HG02885 (cell line): ENCODE measurements at regions not wholly inside any gene's neighbourhood (a gene's known extent, or its start where the extent isn't known, plus 50 kb on each side); places are given as distances from the start of the nearest gene placed in this dataset.

Experiments
- ATAC-seq: cut with Tn5 transposase; IDR thresholded peaks from one replicate; pipeline ENCODE4 v1.9.1; 2021; ENCODE audit warnings: mild to moderate bottlenecking; ENCODE audit not compliant: unreplicated experiment, poor library complexity

DNA sequence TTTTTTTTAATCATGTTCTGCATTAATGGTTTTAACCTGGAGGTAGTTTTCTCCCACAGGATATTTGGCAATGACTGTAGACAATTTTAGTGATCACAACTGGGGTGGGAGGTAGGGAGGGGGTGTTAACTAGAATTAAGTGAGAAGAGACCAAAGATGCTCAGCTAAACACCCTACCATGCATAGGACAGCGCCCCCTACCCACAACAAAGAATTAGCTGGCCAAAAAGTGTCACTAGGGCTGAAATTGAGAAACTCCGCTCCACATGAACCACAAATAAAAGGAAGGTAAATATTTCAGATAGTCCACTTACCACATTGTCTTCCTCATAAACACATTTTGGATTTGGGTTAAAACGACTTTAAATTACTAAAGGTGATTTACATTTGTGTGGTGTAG is 942.6 kb downstream of the SUCLG1 start:
- no peak for ATAC-seq

GRCh38 chr2:83487451-83487850 is 971.6 kb downstream of the SUCLG1 start:
- ATAC-seq = no peak

DNA sequence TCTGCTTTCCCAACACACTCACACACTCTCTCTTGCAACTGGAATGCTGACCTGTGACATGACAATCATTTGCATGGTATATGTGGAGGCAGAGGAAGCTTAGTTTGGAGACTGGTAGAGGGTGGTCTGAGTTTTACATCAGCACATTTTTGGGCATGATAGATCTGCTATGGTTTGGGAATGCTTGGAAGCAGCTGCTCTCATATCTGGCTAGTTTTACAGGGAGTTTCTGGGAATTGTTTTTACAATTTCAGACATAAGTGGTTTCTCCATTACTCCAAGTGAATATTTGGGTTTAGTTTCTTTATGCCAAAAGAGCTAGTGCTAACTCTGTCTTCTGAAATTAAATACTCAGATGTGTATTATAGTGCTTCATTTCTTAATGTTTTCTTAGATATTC is 977.6 kb downstream of the SUCLG1 start:
- ATAC-seq = no peak

DNA sequence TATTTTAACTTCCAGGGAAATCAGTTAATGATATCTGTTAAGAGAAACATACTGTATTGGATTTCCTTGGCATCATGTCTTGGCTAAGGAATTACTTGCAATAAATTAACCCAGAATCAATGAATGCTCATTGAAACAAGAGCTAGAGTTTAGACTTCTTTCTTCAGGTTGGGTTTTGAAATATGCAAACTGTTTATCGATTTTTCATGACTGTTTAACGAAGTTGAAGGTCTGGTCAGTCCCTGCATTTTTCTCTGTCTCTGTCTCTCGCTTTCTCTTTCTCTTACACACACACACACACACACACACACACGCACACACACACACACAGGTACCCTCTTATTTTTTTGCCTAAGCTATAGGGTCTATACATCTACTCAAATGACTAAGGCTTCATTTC is 981.0 kb downstream of the SUCLG1 start:
- no peak for ATAC-seq

- no peak for ATAC-seq
Observed at GRCh38 chr2:83475371-83475770, 983.7 kb downstream of the SUCLG1 start.

DNA sequence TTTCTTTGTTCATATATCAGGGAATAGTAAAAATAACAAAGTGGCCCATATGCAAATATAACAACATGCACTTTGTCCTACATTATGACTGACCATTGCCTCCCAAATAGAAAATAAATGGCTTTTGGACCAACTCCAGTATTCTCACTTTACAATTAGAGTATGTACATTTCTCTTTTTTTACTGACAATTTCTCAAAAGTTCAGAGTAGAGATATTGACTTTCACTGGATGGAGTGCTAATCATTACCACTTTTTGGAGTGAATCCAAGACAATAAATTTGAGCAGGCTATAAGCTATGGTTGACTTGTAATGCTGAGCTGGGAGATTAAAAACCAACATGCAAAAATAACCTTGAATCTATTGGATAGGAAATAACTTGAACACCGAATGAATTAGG is 987.4 kb downstream of the SUCLG1 start:
- no peak for ATAC-seq

DNA sequence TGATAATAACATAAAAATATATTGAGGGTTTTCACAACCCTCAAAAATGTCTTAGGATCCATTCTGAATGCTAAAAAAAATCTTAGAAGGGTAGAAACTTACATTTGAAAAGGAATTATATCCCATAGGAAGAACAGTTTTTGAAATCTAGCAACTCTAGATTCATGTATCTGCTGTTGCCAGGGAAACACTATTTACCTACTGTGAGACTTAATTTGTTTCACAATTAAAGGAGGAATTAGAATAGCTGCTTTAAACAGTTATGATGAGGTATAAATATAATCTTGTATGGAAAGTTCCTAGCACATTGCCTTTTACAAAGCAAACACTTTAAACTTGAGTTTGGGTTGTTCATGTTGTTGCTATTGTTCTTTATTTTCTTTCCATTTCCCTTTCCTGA is 988.2 kb downstream of the SUCLG1 start:
- no peak for ATAC-seq

DNA sequence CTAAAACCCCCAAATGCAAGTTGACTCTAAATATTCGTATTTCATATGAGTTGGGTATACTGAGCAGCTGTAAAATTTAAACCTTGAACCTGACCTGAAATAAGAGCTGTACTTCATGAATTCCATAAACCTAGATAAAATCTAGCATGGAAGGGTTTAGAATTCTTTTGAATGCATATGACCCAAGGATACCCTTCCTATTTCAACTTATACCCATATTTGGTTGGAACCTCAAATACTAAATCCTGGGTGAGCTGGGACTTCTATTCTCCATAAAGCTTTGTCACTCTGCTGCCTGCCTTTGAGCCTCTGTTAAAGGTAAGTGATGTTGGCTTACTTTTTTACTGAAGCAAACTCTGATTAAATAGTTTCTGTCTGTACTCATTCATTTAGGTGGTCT is 994.6 kb downstream of the SUCLG1 start:
- no peak for ATAC-seq

GRCh38 chr2:83462881-83463280 is 996.2 kb downstream of the SUCLG1 start:
- no peak for ATAC-seq

DNA sequence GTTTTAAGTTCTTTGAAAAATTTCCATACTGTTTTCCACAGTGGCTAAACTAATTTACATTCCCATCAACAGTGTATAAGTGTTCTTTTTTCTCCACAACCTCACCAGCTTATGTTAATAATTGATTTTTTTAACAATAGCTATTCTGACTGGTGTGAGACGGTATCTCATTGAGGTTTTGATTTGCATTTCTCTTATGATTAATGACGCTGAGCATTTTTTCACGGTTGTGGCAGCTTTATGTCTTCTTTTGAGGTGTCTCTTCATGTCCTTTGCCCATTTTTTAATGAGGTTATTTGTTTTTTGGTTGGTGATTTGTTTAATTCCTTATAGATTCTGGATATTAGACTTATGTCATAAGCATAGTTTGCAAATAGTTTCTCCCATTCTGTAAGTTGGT is 997.9 kb downstream of the SUCLG1 start:
- ATAC-seq = no peak

DNA sequence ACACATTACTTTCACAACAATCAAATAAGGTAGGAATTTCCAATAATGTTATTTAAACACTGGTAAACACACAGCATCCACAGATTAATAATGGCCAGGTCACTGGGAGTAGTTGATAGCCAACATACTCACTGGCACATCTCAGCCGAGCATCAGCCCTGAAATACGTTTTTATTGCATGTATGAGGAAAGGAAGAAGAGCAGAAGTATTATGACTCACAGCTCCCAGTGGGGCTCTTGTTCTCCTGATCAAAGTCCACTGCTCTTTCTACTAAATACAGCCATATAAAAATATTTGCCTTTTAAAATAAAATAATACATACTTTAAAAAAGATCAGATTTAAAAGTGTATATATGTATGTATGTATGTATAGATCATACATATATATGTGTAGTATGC is 999.6 kb downstream of the SUCLG1 start:
- ATAC-seq = no peak

DNA sequence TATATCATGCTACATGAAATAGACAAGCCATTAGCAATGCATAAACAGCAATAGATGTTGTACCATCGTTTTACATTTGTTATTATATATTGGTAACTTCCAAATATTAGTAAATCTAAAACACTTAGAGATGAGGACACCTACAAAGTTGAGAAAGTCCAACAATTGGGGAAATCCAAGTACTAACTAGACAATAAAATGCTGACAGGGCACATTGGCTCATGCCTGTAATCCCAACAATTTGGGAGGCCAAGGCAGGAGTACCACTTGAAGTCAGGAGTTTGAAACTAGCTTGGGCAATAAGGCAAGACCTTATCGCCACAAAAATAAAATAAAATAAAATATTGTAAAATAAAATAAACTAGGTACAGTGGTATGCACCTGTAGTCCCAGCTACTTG is 1023.1 kb downstream of the SUCLG1 start:
- no peak for ATAC-seq

- ATAC-seq = no peak
Observed at GRCh38 chr2:83420993-83421392, 1038.1 kb downstream of the SUCLG1 start.

DNA sequence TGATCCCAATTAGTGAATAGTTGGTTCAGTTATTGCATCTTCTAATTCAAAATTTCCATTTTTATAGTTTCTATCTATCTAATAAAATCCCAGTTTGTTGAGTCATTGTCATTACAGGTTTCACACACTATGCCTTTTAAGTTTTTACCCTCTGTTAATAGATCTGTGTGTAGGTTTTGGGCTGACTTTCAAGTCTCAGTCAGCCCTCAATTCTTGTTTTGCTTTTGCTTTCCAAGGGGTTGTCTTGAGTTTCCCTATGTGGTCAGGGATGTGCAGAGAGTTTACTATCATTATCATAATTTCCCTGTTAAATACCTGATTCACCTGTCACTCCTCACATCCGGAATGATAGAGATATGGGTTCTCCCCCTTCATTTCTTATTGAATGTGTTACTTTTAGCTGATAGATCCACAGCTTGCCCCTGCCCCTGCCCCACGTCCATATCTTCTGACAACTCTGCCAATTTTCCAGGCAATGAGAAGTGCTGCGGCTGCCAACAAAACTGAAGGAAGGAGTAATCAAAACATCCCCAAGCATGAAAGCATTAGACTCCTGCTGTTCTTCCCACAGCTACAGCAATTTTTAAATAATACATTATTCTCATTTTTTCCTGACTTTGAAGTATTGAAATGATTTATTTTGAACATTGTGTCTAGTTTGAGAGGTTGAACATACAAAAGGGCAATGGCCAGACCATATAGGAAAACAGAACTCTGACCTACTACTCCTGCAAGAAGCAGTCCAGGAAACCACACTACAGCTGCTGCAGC is 1064.8 kb downstream of the SUCLG1 start:
- ATAC-seq = no peak

GRCh38 chr2:83388804-83389203 is 1070.3 kb downstream of the SUCLG1 start:
- no peak for ATAC-seq

DNA sequence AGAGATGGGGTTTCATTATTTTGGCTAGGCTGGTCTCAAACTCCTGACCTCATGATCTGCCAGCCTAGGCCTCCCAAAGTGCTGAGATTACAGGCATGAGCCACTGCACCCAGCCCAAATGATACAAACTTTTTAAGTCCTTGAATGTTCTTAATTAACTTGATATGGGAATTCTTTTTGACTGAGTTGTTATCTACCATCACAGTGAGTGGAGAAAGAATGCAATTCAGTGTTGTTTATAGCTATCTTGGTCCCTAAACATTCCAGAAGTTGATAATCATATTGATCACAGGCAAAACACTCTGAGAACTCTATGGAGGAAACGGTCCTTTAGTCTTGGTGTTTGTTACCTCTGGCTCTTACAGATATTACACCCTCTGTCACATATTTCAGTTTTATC is 1072.5 kb downstream of the SUCLG1 start:
- no peak for ATAC-seq

GRCh38 chr2:83378921-83379320 is 1080.2 kb downstream of the SUCLG1 start:
- no peak for ATAC-seq

DNA sequence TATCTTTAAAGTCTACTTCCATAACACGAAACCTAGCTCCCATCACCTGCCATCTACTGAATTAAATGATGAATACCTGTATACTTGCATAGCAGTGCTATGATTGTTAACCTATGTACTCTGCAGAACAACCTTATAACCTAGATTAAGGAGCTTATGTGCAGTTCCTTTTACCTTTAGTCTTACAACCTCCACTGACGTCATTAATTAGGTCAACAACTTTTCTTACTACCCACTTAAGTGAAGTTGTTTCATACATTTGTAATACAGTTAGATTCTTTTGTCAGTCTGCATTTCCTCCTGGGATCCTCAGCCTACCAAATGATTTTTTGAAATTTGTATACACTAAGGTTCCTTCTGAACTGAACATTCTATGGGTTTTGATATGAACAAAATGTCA is 1082.3 kb downstream of the SUCLG1 start:
- ATAC-seq = no peak

DNA sequence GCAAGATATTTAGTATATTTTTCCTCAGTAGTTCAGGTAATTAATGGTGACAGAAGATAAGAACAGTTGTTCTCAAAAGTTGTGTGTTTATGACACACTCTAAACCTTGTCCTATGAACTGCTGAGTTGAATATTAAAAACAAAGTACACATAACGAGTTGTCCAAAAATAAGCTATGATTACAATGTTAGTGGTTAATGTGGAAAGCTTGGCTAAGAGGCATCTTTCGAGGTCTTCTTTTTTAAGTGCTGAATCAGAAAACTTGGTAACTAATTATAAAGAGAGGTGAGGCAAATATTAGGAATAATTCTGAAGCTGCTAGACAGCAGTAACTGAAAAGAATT is 1088.7 kb downstream of the SUCLG1 start:
- no peak for ATAC-seq

DNA sequence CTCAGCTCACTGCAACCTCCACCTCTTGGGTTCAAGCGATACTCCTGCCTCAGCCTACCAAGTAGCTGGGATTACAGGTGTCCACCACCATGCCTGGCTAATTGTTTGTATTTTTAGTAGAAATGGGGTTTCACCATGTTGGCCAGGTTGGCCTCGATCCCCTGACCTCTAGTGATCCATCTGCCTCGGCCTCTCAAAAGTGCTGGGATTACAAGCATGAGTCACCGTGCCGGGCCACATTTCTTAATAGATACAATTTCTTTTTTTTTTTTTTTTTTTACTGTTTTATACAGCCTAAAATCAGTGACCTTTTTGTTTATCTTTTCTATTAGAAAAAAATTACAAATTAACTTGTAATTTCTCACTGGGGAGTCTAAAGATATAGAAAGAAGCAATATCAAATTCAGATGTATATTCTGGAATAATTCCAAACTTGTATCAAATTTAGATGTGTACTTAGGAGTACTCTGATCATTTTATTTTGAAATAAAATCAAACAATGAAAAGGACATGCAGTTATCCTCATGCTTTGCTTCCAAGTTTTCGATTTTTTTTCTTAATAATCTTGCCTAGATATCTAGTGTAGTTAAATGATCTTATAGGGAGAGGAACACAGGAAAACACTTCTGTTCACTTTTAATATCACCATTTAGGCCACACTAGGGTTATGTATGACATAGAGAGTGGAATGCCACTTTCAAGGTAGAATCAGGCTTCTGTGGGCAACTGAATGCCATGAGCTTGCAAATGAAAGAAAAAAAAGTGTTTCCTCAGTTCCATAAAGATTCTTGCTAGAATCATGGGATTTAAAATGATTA is 1089.3 kb downstream of the SUCLG1 start:
- no peak for ATAC-seq

DNA sequence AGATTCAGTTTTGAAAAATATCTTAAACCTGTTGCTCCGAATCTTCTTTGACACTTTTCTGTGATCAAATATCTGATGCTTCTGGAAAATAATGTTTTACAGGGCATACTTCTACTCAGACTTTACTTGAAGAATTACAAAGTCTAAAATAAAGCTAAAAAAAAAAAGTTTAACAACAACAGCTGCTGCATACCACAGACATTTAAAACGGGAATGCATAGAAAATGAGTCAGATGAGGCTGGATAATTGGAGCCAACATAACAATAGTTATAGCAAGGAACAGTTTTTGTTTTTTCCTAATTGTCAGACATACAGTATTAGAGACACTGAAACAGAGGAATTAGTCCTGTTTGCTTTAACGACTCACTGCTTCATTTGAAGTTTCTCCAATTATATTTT is 1090.2 kb downstream of the SUCLG1 start:
- no peak for ATAC-seq

DNA sequence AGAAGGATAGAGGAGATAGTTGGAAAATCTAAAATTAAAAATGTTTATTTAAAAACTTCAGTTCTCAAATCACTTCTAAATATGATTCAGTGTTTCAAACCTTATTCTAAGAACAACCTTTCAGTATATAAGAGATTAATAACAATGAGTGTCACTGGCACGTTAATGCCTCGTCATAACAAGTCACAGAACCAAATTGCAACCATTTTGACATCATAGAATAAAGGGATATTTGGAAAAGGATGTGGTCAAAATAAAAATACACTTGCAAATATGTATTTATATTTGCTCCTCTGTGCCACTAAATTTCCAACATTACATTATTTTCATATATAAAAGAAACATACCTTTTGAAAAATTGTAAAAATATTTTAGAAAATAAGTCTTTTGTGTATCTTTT is 1090.6 kb downstream of the SUCLG1 start:
- ATAC-seq = no peak
